GM19463 (cell line): ENCODE measurements at regions not wholly inside any gene's neighbourhood (a gene's known extent, or its start where the extent isn't known, plus 50 kb on each side); places are given as distances from the start of the nearest gene placed in this dataset.

Experiments
- ATAC-seq: cut with Tn5 transposase; IDR thresholded peaks from one replicate; pipeline ENCODE4 v1.9.1; 2021; ENCODE audit warnings: mild to moderate bottlenecking, moderate library complexity; ENCODE audit not compliant: unreplicated experiment

DNA sequence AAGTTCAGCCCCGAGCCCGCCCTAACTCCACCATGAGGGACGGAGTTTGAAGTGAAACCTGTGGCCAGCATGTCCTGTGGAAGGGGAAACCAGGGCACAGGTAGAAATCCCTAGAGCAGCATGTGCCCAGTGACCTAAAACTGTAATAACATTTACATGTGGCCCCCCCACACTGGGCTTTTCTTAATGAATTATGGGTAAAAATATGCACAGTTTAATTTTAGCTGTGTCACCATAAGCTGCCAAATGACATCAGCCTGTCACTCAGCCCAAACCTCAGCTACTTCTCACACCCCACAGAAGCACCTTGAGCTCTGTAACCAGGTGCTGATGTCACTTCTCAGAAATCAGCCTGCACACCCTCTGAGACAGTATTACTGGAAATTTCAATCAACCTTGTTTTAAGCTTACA, 50.0 kb upstream of the SLC19A1 start:
- ATAC-seq = peak; percentile 40

- ATAC-seq = no peak
These were observed 50.4 kb upstream of the SLC19A1 start for GRCh38 chr21:45592626-45593134.

- no peak for ATAC-seq
These were observed 50.1 kb upstream of the PCBP3 start for GRCh38 chr21:45593162-45594022.
